Activated CD8-positive, alpha-beta memory T cell treated with anti-CD3 and anti-CD28 coated beads, Interleukin-2, amount 50 U/mL, for 4 hours (primary cell): ENCODE measurements at regions not wholly inside any gene's neighbourhood (a gene's known extent, or its start where the extent isn't known, plus 50 kb on each side); places are given as distances from the start of the nearest gene placed in this dataset.
"Not testable (repeated sequence)": the region's sequence is repeated elsewhere in the genome, so short reads cannot be mapped to it uniquely, and the experiment has no call there.

ENCODE experiments used
- DNase-seq: peaks from one replicate; pipeline ENCODE4 v3.0.0-alpha.2; 2020

- DNase-seq, result not testable (repeated sequence)
Measured at GRCh38 chr1:144140243-144140642, 168.5 kb upstream of the FAM72C start.

GRCh38 chr1:144105006-144105405, 133.2 kb upstream of the FAM72C start:
- DNase-seq, result peak; percentile 4

DNA sequence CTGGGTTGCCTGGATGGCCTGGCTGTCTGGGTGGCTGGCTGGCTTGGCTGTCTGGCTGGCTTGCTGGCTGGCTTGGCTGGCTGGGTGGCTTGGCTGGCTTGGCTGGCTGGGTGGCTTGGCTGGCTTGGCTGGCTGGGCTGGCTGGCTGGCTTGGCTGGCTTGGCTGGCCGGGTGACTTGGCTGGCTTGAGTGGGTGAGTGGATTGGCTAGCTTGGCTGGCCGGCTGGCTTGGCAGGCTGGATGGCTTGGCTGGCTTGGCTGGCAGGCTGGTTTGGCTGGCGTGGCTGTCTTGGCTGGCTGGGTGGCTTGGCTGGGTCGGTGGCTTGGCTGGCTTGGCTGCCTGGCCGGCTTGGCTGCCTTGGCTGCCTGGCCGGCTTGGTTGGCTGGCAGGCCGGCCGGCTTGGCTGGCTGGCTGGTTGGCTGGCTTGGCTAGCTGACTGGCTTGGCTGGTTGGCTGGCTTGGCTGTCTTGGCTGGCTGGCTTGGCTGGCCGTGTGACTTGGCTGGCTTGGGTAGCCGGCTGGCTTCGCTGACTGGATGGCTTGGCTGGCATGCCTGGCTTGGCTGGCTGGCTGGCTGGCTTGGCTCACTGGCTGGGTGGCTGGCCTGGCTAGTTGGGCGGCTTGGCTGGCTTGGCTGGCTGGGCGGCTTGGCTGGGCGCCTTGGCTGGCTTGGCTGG, 132.4 kb upstream of the FAM72C start:
- DNase-seq, result peak; percentile 53

DNA sequence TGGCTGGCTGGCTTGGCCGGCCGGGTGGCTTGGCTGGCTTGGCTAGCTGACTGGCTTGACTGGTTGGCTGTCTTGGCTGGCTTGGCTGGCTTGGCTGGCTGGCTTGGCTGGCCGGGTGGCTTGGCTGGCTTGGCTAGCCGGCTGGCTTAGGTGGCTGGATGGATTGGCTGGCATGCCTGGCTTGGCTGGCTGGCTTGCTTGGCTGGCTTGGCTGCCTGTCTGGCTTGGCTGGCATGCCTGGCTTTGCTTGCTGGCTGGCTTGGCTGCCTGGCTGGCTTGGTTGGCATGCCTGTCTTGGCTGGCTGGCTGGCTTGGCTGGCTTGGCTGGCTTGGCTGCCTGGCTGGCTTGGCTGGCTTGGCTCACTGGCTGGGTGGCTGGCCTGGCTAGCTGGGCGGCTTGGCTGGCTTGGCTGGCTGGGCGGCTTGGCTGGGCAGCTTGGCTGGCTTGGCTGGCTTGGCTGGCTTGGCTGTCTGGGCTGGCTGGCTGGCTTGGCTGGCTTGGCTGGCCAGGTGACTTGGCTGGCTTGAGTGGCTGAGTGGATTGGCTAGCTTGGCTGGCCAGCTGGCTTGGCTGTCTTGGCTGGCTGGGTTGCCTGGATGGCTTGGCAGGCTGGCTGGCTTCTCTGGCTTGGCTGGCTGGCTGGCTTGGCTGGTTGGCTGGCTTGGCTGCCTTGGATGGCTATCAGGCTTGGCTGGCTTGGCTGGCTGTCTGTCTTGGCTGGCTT, 131.5 kb upstream of the FAM72C start:
- peak; percentile 41 for DNase-seq

DNA sequence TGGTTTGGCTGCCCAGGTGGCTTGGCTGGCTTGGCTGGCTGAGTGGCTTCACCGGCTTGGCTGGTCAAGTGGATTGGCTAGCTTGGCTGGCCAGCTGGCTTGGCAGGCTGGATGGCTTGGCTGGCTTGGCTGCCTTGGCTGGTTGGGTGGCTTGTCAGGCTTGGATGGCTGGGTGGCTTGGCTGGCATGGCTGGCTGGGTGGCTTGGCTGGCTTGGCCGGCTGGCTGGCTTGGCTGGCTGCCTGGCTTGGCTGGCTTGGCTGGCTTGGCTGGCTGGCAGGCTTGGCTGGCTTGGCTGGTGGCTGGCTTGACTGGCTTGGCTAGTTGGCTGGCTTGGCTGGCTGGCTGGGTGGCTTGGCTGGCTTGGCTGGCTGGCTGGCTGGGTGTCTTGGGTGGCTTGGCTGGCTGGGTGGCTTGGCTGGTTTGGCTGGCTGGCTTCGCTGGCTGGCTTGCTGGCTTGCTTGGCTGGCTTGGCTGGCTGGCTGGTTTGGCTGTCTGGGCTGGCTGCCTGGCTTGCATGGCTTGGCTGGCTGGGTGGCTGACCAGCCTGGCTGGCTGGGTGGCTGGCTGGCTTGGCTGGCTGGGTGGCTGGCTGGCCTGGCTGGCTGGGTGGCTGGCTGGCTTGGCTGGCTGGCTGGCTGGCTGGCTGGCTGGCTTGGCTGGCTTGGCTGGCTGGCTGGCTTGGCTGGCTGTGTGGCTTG, 130.4 kb upstream of the FAM72C start:
- peak; percentile 19 for DNase-seq

DNA sequence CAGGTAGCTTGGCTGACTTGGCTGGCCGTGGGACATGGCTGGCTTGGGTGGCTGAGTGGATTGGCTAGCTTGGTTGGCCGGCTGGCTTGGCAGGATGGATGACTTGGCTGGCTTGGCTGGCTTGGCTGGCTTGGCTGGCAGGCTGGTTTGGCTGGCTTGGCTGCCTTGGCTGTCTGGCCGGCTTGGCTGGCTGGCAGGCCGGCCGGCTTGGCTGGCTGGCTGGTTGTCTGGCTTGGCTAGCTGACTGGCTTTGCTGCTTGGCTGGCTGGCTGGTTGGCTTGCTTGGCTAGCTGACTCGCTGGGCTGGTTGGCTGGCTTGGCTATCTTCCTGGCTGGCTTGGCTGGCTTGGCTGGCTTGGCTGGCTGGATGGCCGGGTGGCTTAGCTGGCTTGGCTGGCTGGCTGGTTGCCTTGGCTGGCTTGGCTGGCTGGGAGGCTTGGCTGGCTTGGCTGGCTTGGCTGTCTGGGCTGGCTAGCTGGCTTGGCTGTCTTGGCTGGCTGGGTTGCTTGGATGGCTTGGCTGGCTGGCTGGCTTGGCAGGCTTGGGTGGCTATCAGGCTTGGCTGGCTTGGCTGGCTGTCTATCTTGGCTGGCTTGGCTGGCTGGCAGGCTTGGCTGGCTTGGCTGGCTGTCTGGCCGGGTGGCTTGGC, 129.7 kb upstream of the FAM72C start:
- DNase-seq, result peak; percentile 27

- peak; percentile 56 for DNase-seq
Measured at GRCh38 chr1:144077167-144077841, 105.5 kb upstream of the FAM72C start.

GRCh38 chr1:144076646-144077045, 104.9 kb upstream of the FAM72C start:
- DNase-seq, result peak; percentile 43

DNA sequence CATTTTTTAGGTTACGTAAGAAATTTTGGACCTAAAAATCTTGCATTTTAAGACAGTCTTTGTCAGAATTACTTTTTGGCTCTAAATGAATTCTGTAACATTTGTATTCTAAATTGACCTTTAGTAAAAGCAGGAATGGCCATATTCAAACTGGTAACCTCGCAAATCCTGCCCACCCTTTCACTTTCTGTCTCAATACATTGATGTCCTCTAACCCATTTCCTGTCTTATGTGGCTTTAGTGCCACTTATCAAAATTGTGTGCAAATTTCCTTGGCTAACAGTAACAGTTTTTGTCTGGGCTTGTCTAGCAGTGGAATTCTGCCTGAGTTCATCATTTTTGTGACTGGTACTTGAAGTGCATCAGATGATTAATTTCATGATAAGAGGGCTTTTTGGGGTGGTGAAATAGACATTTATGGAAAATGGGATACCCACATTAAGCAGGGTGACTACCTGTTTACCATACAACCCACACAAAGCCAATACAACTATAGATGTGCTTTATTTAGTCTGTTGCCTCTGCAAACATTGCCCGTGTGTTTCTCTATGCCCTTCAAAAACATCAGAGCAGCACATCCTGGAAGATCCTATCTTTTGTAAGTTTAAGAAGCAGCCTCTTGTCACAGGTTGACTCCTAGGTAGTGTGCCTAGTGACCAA, 98.7 kb upstream of the FAM72C start:
- not testable (repeated sequence) for DNase-seq

GRCh38 chr1:144067042-144067441, 95.3 kb upstream of the FAM72C start:
- DNase-seq, result not testable (repeated sequence)

DNA sequence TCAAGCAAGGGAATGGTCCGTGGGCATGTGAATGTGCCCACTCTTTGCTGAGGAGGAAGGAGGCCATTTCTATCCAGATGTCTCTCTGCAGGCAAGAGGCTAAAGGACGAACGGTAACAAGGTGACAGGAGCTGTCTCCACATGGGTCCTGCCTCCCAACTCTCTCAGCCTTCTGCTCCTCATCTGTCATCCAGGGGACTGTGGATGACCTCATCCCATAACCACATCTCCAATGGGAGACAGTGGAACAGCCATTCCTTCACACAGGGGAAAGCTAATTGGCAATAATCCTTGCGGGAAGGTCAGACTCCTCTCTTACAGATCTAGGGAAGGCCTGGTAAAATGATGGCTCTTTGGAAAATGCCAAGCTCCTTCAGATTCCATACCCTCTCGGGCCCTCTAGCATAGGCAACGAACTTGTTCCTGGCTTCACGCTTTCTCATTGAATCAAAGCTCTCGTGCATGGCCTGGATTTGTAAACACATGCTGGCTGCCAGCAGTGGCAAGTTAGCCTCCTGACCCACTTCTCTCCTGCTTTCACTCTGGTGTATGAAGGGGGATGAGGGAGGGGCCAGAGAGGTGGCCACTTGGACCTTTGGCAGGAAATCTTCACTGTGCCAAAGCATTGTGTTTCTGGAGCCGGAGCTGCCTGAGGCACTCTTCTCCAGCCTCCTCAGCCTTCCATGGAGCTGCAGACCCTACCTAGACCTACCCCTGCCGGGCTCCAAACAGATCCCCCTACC, 94.5 kb upstream of the FAM72C start:
- DNase-seq, result not testable (repeated sequence)

DNA sequence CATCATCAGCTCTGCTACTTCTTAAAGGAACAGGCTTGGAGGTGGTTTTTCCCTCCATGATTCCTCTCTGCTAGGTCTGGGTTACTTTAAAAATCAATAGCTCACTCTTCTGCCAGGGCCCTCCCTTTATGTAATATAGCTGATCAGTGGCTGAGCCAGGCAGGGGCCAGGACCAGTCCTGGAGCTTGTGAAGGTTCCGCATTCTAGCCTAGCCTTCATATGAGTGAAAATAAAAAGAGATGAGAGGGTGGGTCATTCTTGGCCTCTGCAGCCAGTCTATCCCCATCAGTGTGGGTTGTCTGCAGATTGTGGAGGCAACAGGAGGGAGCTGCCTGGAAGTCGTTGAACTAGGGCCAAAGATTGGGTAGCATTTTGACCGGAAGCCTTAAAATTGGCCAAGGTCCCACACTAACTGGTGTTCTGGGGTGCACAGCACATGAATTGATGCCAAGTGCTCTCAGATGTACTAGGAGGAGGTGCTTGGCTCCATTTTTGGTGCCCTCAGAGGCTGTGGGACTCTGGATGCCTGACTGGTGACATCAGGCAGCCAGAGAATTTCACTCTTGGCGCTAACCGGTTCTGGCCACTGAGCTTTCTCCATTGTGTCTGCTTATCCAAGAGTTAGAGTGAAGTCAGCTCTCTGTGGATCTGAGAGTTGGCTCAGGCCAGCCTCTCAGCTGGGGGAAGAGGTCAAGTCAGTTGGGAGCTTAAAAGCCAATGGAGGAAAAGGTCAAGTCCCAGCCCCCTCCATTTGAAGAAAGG, 93.7 kb upstream of the FAM72C start:
- not testable (repeated sequence) for DNase-seq

DNA sequence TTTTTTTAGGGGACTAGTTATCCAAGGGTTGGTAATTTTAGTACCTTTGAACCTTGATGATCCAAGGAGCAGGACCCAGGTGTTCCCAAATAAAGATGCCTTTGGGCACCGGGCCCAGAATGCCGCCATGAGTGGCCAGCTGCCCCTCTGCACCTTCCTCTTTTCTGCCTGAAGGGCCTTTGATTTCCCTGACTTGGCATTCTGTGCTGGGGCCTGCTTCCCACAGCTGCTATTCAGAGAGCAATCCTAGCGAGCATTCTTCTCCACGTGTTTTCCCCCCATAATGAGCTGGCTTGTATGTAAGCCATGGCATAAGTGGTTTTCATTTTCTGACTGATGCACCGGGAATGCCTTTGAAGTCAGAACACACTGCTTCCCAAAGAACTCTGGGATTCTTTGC, 77.6 kb upstream of the FAM72C start:
- DNase-seq, result not testable (repeated sequence)

- DNase-seq, result not testable (repeated sequence)
Measured at GRCh38 chr1:144046645-144047044, 74.9 kb upstream of the FAM72C start.

DNA sequence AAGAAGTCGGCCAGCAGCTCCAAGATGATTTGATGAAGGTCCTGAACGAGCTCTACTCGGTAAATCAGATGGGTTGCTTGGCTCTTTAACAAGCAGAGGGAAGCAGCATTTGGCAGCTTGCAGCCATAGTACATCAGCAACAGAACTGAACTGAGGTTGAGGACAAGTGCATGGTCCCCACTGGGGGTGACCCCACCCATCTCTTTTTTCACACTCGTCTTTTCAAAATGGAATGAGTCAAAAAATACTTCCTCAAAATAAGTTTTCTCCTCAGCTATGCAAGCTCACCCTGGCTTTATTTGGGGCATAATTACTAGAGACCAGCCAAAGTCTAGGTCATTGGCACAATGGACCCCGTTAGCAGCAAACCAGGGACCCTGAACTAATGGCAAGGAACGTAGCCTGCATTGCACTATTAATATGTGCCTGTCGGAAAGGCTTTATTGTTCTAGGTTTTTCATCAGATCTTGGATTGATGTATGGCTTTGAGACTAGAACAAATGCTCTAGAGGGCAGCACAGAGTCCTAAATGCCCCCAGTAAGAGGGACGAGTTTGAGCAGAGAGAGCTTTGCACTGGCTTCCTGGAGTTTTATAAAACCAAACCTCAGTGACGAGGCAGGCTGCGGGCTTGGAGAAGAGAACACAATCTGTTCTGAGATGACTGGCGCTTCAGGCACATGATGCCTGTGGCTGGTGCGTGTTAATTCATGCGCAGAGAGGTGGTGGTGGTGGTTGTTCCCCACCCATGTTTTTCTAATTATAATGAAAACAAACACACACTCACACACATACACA, 74.2 kb upstream of the FAM72C start:
- DNase-seq, result peak; percentile 15

DNA sequence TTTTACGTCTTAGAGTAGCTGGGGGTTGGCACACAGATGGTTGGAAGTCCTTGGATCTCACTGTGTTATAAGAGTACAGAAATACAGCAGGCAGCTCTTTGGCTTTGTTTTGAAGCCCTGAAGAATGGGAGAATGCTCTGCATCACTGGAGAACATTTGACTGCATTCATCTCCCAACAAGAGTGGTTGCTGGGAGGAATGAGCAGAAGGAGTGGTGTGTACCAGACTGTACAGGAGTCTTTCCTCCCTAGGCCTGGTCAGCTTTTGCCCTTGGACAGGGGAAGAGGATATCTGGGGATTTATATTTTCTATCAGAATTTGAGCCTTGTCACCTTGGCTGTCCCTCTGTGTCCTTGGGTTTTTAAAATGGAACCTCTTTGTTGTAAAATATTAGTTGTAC, 70.5 kb upstream of the FAM72C start:
- DNase-seq, result not testable (repeated sequence)

DNA sequence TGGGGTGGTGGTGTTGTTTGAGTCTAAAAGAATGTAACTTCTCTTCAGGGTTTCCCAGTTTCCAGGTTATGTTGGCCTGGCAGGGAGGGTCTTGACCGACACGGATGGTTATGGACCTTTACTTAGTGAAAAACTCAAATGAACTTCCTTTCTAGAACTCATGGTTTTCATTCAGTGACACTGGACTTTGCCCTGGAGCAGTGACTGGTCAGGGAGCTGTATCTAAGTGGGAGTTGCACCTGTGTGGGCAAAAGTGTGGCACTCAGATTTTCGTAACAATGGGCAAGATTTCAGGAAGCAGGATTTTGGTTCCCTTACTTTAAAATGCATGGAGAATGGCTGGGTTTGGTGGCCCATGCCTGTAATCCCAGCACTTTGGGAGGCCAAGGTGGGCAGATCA, 68.5 kb upstream of the FAM72C start:
- DNase-seq, result not testable (repeated sequence)

GRCh38 chr1:144034045-144034444, 62.3 kb upstream of the FAM72C start:
- DNase-seq, result not testable (repeated sequence)

- not testable (repeated sequence) for DNase-seq
Measured at GRCh38 chr1:144031550-144031949, 59.8 kb upstream of the FAM72C start.

DNA sequence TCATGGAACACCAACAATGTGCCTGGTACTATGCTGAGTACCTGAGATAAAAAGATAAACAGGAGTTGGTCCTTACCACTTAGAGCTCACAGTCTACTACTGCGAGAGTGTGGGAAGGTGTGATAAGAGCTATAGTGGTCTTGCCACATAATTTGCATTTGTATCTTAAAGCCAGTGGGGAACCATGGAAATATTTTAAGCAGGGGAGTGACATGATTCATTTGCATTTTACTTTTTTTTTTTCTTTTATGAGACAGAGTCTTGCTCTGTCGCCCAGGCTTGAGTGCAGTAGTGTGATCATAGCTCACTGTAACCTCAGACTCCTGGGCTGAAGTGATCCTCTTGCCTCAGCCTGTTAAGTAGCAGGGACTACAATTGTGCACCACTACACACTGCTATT, 54.2 kb upstream of the FAM72C start:
- DNase-seq, result not testable (repeated sequence)
